Activated CD4-positive, alpha-beta T cell treated with anti-CD3 and anti-CD28 coated beads, Interleukin-2, amount 50 U/mL, for 16 hours (primary cell): ENCODE measurements at regions not wholly inside any gene's neighbourhood (a gene's known extent, or its start where the extent isn't known, plus 50 kb on each side); places are given as distances from the start of the nearest gene placed in this dataset.
"Not testable (repeated sequence)": the region's sequence is repeated elsewhere in the genome, so short reads cannot be mapped to it uniquely, and the experiment has no call there.

Source experiments
- DNase-seq: peaks from one replicate; pipeline ENCODE4 v3.0.0-alpha.2; 2020

DNA sequence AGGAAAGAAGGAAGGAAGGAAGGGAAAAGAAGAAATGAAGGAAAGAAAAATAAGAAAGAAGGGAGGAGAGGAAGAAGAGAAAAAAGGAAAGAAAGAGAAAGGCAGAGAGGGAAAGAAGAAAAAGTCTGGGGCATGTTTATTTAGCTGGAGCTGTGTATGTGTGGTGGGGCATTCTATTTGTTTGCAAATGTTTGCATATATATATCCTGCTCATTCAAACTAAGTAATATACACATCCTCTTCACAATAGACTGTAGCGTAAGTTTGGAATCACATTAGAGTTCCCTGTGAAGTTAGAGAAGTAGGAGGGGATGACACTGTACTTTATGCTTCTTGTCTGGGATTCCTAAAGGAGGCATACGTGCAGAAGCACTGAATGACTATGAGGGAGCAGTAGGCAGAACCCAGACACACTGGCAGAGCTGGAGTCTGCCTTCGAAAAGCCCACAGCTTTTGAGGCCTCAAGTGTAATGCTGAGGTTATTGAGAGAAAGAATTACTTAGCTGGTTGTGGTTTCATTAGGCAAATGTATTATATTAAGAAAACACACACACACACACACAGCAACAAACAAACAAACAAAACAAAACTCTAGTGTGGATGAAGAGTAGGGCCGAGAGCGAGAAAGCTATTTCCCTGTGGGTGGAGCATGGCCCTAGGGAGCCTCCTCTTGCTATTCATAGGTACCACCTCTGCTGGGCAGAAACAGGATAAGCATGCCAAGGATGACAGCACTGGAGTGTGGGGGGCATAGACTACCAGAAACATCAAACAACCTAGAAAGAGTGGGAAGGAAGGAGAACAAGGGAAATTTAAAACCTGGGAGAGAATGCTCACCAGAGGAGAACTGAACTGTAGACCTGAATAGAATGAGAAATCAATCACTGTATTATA lies 905.1 kb upstream of the NXPH2 start:
- DNase-seq, result no peak

DNA sequence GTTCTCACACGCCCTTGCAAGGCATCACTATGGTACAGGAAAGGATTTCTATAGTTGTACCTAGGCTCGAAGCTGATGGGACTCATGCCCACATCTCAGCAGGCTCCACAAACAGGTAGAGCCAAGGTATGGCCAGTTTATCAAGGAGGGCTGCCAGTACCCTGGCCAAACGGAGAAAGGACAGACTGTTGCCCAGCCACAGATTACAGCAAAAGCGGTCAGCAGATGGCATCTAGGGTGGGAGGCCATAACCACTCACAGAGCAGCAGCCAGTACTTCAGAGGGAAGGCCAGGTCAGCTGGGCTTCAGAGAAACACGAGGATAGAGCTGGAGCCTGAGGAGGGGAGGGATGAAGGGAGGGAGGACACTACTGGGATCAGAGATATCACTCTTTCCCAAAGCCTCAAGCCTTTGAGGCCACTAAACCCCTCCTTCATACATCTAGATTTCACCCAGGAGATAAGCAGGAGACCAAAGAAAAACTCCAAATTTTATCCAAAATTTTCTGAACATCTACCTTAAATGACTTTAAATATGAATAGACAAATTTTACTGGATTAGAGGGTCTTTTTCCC lies 904.2 kb upstream of the NXPH2 start:
- DNase-seq, result no peak

DNA sequence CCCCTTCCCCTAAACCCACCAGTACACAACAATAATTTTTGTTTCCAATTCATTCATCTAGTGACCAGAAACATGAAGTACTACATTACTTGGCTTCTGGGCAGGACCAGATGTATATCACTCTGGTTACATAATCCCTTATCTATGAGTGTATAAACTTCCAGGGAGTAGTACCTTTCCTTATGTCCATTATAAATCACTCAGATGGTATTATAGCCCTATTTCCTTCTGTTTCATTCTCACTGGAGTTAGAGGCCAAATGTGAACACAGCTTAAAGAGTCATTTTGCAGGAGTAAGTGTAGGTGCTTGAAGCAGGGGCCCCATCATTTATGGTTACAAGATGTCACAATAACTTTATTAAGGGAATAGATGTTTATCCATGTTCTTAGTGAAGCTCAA lies 894.4 kb upstream of the NXPH2 start:
- no peak for DNase-seq

DNA sequence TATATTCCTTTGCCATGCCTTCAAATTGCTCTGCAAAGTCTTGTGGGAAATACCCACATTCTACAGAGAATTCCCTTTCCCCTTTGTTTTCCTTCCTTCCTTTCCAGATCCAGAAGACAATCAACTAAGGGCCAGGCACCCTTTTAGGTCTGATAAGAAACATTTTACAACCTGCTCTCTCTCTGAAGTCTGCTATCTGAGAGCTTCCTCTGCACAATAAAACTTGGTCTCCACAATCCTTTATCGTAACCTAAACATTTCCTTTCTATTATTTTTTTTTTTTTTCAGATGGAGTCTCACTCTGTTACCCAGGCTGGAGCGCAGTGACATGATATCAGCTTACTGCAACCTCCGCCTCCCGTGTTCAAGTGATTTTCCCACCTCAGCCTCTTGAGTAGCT lies 893.3 kb upstream of the NXPH2 start:
- not testable (repeated sequence) for DNase-seq

DNA sequence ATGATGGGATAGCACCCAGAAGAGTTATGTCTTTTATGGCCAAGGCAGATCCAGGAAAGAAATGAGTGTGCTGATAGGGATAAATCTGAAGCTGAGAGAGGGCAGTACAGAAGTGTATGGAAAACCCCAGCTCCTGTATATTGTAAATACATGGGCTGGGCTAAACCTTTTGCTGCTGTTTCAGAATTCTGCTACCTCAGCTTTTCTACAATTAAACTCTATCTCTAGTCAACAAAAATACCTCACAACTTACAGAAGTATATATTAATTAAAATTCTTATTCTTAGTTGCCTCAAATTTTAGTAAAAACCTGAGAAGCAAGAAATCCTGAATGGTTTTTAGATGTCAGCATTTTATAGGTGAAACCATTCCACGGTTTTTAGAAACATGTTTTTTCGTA lies 889.5 kb upstream of the NXPH2 start:
- no peak for DNase-seq

DNA sequence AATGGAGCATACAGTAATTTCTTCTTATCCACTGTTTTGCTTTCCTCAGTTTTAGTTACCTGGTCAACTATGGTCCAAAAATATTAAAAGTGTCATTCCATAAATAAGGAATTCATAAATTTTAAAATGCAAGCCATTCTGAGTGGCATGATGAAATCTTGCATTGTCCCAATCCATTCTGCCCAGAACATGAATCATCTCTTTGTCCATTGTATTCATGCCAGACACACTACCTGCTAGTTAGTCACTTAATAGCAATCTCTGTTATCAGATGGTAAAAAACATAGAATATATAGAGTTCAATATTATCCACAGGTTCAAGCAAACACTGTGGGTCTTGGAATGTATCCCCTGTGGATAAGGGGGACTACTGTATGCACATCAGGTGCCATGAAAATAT lies 872.2 kb upstream of the NXPH2 start:
- no peak for DNase-seq

DNA sequence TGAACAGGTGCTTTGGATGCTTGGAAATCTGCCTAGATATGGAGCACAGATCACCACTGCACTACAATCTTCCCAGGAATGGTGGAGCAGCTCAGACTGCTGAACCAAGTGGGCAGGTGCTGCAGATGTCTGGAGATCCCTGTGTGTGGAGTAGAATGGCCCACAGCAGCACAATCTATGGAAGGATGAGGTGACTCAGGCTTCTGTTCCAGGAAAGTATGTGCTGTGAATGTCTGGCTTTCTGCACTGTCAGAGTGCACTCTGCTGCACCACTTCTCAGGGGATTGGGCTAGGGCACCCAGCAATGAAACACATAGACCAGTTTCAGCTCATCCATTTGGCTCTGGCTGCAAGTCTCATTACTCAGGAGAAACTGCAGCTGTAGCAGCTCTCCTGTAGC lies 865.4 kb upstream of the NXPH2 start:
- DNase-seq, result no peak

DNA sequence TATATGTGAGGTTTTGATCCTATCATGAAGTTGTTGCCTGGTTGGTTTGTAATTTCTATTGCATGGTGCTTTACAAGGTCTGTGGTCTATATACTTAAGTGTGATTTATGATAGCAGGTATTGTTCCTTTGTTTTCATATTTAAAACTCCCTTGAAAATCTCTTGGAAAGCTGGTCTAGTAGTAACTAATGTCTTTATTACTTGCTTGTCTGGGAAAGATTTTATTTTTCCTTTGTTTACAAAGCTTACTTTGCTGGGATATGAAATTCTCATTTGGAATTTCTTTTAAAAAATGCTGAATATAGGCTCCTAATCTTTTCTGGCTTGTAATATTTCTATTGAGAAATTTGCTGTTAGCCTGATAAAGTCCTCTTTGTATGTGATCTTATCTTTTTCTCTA lies 862.9 kb upstream of the NXPH2 start:
- no peak for DNase-seq

DNA sequence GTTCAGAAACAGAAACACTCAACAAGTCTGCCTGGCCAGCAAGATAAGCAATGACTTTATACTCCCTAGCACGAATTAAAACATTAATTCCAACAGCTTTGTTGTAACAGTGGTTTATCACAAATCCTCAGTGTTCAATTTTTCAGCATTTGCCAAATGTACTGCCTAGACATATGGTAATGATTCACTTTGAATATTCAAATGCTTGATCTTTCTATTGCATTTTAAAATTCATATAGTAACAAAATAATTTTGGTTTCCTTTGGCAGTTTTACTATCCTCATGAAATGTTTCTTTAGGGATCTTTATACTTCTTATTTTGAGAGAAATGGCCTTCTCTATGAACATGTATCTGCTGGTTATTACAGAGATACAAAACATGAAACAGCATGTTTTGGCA lies 851.8 kb upstream of the NXPH2 start:
- DNase-seq, result no peak

DNA sequence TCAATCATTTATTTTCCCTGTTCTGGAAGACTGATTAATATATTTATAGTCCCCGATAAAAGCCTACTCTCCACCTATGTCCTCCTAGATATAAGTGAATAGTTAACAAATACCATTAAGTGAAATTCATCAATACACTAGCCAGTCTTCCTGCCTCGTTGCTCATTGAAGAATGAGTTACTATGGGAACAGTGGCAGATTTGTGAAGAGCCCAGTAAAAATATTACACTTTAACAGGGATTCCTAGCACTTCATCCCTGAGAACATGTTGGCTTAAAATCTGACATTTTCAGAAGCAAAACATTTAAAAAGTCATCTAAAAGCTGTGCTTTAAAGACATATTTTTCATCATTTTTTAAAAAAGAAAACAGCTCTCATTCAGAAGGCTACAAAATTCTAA lies 848.7 kb upstream of the NXPH2 start:
- no peak for DNase-seq

DNA sequence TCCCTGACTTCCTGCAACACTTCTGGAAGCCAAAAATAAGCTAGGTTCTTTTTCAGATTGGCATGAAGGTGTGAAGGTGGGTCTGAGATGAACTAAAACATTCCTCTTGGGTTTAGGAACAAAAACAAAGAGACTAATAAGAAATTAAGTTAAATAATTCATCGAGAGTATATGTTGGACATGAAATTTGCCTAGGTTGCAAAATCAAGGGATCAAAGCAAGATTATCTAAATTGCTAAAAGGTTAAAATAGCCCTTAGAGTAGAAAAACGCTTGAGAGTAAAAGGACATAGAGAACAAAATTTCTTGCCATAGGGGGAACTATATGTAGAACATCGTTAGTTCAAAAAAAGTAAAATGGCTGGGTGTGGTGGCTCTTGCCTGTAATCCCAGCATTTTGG lies 845.9 kb upstream of the NXPH2 start:
- no peak for DNase-seq

DNA sequence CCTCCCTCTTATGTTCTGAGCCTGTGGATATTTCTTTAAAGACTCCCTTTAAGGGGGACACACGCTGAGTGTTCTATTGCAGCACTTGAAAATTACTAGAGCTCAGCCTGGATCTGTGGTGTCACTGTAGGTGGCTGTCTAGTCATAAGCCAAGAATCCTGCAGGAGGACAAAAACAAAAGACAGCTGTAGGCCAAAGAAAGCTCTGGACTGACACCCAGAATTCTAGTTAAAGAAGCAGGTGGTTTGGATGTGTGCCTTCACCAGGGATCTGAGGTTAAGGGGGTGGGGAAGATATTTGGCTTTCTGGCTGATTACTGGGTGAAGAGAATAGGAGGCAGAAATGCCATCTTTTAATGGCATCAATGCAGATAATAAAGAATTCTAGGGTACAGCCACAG lies 842.5 kb upstream of the NXPH2 start:
- no peak for DNase-seq

DNA sequence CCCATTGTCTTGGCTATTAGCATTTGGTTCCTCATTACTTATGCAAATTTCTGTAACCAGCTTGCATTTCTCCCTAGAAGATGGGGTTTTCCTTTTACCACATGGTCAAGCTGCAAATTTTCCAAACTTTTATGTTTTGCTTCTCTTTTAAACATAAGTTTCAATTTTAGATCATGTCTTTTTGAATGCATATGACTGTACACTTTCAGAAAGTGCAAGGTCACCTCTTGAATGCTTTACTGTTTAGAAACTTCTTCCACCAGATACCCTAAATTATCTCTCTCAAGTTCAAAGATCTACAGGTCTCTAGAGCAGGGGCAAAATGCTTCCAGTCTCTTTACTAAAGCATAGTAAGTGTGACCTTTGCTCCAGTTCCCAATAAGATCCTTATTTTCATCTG lies 837.6 kb upstream of the NXPH2 start:
- no peak for DNase-seq

DNA sequence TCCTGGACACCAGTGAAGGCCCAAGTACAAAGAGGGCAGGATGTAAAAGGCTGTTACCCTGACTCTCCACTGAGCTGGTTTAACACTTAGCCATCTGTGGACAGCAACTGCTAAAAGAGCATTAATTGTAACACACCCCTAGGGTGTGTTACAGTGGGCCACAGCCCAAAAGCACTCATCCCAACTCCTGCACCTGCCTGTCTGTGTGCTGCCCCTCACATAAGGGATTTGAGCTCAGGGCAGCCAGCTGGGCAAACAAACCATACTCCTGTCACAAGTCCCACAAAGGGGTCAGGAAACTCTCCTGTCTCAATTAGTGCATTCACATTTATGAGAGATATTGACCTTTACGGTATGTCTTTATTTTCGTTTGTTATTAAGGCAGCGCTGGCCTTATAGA lies 833.1 kb upstream of the NXPH2 start:
- no peak for DNase-seq

DNA sequence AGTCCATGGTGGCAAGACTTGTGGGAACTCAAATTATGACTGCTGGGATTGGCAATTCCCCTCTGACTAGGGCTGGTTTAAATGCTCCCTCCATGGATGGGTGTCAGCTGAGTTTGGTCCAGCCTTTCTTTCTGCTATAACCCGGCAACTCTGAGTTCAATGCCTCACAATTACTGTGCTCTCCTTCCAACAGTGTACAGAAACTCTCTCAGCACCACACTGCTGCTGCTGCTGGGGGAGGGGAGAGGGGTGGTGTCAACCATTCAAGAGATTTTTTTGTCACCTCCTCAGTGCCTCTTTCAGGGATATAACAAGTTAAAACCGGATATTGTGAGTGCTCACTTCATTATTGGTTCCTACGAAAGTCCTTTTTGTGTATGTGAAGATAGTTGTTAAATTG lies 830.3 kb upstream of the NXPH2 start:
- DNase-seq, result no peak

DNA sequence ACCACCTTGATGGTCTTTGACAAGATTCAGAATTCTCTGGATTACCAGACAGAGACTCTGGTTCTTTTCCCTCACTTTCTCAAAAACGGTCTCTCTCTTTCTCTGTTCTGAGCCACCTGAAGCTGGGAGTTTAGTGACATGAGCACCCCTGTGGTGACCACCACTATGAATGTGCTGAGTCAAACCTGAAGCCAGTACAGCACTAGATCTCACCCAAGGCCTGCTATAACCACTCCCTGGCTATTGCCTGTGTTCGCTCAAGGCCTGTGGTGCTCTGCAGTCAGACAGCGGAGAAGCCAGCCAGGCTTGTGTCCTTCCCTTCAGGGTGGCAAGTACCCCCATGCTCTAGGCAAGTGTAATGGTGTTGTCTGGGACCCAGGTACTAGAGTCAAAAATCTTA lies 828.9 kb upstream of the NXPH2 start:
- DNase-seq, result no peak

DNA sequence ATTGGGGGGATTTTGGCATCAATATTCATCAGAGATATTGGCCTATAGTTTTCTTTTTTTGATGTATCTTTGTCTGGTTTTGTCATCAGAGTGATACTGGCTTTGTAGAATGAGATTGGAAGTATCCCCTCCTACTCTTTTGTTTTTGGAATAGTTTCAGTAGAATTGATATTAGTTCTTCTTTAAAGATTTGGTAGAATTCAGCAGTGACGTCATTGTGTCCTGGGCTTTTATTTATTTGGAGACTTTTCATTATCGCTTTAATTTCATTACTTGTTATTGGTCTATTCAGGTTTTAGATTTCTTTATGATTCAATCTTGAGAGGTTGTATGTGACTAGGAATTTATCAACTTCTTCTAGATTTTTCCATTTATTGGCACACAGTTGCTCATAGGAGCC lies 825.5 kb upstream of the NXPH2 start:
- DNase-seq, result no peak

DNA sequence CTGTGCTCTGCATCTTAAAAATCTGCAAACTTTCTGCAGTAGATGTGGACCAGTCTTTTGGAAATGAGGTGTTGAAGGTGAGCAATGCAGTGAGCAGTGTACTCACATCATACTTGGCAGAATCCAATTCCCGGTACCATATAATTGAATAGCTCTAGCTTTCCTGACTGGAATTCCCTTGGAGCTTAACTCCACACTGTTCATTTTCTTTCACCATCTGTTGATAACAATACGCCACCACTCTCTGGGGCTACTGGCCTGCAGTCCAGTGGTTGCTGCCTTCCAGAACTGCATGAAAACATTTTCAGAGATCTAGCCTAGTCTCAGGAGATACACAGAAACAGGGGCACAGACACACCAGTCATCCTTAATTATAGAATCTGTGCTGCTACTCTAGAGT lies 820.0 kb upstream of the NXPH2 start:
- no peak for DNase-seq

DNA sequence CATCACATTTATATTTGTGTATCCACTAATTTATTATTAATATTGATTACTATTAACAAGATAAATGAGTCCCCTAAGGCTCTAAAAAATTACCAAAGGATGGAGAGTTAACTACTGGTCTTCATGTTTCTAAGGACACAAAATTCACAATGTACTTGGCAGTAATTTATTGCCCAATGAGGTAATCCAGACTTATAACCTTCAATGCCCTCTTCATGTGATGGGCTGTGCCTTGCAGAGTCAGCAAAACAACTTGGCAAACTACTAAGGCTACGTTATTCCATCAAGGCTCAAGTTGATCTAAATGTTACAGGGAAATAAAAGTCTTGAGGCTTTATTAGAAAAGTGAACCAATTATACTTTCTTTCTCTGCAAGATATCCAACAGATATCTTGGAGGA lies 804.9 kb upstream of the NXPH2 start:
- no peak for DNase-seq

DNA sequence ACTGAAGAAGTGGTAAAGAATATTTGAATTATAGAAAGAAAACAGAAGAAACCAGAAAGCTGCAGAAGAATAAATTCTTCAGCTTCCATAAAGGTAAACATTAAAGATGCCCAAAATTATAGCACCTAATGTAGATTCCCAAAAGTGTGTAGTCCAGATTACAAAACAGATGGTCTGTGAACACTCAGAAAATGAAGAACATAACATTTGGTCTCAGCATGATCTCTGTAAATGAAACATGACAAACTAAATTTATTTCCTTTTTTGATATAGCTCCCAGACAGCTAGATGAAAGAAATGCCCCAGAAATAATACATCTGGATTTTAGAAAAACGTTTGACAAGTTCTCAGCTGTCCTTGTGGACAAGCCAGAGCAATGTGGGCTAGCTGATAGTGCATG lies 794.2 kb upstream of the NXPH2 start:
- DNase-seq, result no peak

DNA sequence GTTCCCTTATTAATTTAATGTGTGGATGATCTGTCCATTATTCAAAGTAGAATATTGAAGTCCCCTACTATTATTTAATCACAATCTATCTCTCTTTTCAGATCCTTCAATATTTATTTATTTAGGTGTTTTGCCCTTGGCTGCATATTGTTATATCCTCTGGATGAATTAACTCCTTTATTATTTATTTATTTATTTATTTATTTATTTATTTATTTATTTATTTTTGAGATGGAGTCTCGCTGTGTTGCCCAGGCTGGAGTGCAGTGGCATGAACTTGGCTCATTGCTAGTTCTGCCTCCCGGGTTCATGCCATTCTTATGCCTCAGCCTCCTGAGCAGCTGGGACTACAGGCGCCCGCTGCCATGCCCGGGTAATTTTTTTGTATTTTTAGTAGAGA lies 776.6 kb upstream of the NXPH2 start:
- no peak for DNase-seq

DNA sequence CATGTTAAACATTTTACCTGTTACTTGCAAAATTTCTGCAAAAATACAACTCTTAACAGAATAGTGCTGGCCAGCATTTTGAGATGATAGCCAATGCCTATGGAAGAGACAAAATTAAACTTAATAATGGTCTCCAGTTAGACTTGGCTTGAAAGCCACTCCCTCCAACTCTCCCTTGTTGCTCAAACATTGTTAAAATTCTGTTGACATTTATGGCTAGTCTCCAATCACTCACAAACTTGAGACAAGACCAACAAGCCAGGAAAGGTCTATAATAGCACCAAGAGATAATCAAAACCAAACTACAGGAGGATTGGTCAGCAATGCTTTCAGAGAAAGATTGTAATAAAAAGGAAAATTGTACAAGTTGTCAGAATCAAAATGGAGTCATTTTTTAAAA lies 770.7 kb upstream of the NXPH2 start:
- DNase-seq, result no peak

DNA sequence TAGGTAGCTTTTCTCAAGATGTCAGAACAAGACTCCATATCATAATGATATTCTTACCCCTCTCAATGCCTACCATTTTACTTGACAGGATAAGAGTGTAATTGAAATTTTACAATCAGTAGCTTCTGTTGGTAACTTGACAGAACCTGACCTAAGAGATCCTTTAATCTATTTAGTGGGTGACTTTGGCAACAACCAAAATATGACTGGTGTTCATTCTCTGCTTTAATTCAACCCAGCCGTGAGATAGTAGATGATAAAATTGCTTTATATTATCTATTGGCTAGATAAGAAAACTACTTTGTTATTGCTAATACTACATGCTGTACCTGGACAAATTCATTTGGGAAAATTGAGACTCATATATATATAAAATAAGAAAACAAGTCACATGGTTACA lies 770.2 kb upstream of the NXPH2 start:
- no peak for DNase-seq

DNA sequence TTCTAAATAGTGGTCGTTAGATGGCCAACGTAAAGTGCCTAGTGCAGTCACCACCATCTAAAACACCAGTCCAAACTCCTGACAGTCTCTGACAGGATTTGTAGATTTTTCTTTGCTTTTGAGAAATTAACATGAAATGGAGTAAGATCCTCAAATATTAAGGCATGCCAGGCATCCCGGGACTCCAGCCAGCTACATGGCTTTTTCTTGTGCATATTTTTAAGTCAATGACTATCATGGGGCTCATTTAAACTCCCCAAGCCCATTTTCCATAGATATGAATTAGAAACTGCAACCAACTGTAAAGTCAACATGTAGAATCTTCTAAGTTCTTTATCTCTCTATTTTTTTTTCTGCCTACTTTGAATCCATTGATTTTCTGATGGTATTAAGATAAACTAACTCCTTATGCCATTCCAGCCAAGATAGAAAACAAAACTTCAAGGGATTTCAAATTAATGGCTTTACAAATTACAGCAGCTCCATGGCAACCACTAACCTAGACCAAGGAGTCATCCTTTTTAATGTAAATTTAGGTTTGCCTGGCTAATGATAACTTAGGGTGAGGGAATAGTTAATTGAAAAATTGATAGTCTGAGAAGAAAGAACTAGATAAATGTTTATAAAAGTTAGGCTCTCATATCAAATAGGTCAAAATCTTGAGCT lies 764.1 kb upstream of the NXPH2 start:
- no peak for DNase-seq
